Naive thymus-derived CD4-positive, alpha-beta T cell (primary cell): ENCODE measurements at regions not wholly inside any gene's neighbourhood (a gene's known extent, or its start where the extent isn't known, plus 50 kb on each side); places are given as distances from the start of the nearest gene placed in this dataset.

Source experiments
- ATAC-seq: fragments of 150-1000 bp; cut with Tn5 transposase; 2 replicates; pipeline ENCODE4 v1.10.0; 2021; ENCODE audit warnings: mild to moderate bottlenecking, moderate library complexity
- CTCF ChIA-PET: fragments of 350-600 bp; sonication (Branson Sonifier 250); formaldehyde crosslinking; loops from one replicate; lab custom pipeline; 2021; ENCODE audit warnings: antibody characterized with exemption; lab: Charles Lee
- POLR2A ChIA-PET: fragments of 350-600 bp; sonication (Branson Sonifier 250); formaldehyde crosslinking; loops from one replicate; lab custom pipeline; 2021; ENCODE audit warnings: antibody characterized with exemption, inconsistent platforms; lab: Charles Lee
- DNase-seq, 9 donors: peaks; one replicate each; pipeline versions ENCODE4 v3.0.0 to v3.0.0-alpha.2; 2020 to 2022; ENCODE audit warnings: mixed read lengths in 1 of 9
- H3K27ac ChIP-seq: one replicate; pipeline ENCODE4 v1.7.0; 2013; ENCODE audit warnings: mild to moderate bottlenecking, low read depth, low read length, moderate library complexity
- H3K27me3 ChIP-seq, 2 donors: one replicate each; pipeline ENCODE4 v1.7.0; 2013; ENCODE audit warnings: low read length in 2 of 2, mild to moderate bottlenecking in 2 of 2, moderate library complexity in 2 of 2; ENCODE audit not compliant: control insufficient read depth in 2 of 2, insufficient read depth in 2 of 2
- H3K36me3 ChIP-seq, 3 experiments: 1 replicate in 2 of 3; 2 replicates in 1 of 3; pipeline ENCODE4 v1.7.0; 2013; ENCODE audit warnings: low read length in 3 of 3, mild to moderate bottlenecking in 3 of 3, moderate library complexity in 1 of 3; ENCODE audit not compliant: insufficient read depth in 3 of 3, control insufficient read depth in 2 of 3
- H3K4me1 ChIP-seq, 2 donors: one replicate each; pipeline ENCODE4 v1.7.0; 2013; ENCODE audit warnings: low read length in 2 of 2, mild to moderate bottlenecking in 2 of 2, moderate library complexity in 1 of 2; ENCODE audit not compliant: control insufficient read depth in 2 of 2, insufficient read depth in 2 of 2
- H3K4me3 ChIP-seq: 2 replicates; pipeline ENCODE4 v1.7.0; 2013; ENCODE audit warnings: mild to moderate bottlenecking, low read length
- H3K9me3 ChIP-seq, 3 experiments: 1 replicate in 2 of 3; 2 replicates in 1 of 3; pipeline ENCODE4 v1.7.0; 2013; ENCODE audit warnings: low read length in 3 of 3; ENCODE audit not compliant: control insufficient read depth in 2 of 3
- H3K27ac Mint-ChIP-seq, 9 donors: one replicate each; pipeline ENCODE4 v1.8.0; 2020 to 2022; ENCODE audit warnings: mixed read lengths in 9 of 9, mild to moderate bottlenecking in 8 of 9, moderate library complexity in 5 of 9, inconsistent platforms in 2 of 9
- H3K27me3 Mint-ChIP-seq, 5 donors: one replicate each; pipeline ENCODE4 v1.8.0; 2021 to 2022; ENCODE audit warnings: mixed read lengths in 5 of 5, mild to moderate bottlenecking in 1 of 5
- H3K36me3 Mint-ChIP-seq, 5 donors: one replicate each; pipeline ENCODE4 v1.8.0; 2020 to 2022; ENCODE audit warnings: mixed read lengths in 5 of 5, mild to moderate bottlenecking in 3 of 5, inconsistent platforms in 1 of 5
- H3K4me1 Mint-ChIP-seq, 7 donors: one replicate each; pipeline ENCODE4 v1.8.0; 2020 to 2022; ENCODE audit warnings: mixed read lengths in 7 of 7, mild to moderate bottlenecking in 3 of 7, inconsistent platforms in 1 of 7
- H3K4me3 Mint-ChIP-seq, 10 donors: one replicate each; pipeline ENCODE4 v1.8.0; 2020 to 2022; ENCODE audit warnings: mild to moderate bottlenecking in 10 of 10, mixed read lengths in 10 of 10, moderate library complexity in 6 of 10, inconsistent platforms in 2 of 10
- H3K9me3 Mint-ChIP-seq, 11 donors: one replicate each; pipeline ENCODE4 v1.8.0; 2020 to 2022; ENCODE audit warnings: mixed read lengths in 11 of 11, mild to moderate bottlenecking in 4 of 11, inconsistent platforms in 1 of 11, moderate library complexity in 1 of 11
- intact Hi-C, 2 donors: fragments of 100-400 bp; cut with micrococcal nuclease; formaldehyde crosslinking; loops; one replicate each; pipeline ENCODE4 v1.15.1; 2023

DNA sequence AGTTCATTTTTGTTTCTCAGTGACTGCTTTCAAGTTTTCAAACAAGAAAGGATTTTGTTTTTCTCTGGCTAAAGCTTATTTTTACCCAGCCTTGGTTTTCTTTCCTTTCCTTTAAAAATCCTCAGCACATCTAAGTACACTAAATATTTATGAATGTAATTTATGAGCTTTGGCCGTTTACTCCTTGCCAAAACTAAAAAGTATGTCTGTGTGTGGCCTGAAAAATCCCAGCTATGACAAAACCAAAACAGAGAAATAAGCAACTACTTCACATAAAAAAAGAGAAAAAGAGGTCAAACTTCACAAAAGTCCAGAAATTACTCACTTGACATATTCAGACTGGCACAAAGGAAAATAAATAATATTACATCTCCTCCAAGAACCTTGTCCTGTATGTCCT, 365.1 kb upstream of the NFE2L3 start:
- POLR2A ChIA-PET: no interaction called here
- Mint-ChIP-seq H3K4me3 (no peak overlapping the region), H3K27ac (no peak overlapping the region), H3K36me3 (no peaks in the 10 kb centered on the region), H3K27me3 (peaks cover 0 to 8% (median 6%) of the 10 kb centered on the region in 5 donors), H3K9me3 (no peaks in the 10 kb centered on the region), H3K4me1 (no peaks in the 10 kb centered on the region)
- ATAC-seq: no peak
- DNase-seq: no peak
- Histone ChIP-seq H3K36me3 (no peaks in the 10 kb centered on the region), H3K27me3 (no peaks in the 10 kb centered on the region), H3K4me3 (no peak overlapping the region), H3K27ac (no peak overlapping the region), H3K9me3 (no peaks in the 10 kb centered on the region), H3K4me1 (no peaks in the 10 kb centered on the region)
- intact Hi-C loops: no loop called here
- CTCF ChIA-PET: no interaction called here

DNA sequence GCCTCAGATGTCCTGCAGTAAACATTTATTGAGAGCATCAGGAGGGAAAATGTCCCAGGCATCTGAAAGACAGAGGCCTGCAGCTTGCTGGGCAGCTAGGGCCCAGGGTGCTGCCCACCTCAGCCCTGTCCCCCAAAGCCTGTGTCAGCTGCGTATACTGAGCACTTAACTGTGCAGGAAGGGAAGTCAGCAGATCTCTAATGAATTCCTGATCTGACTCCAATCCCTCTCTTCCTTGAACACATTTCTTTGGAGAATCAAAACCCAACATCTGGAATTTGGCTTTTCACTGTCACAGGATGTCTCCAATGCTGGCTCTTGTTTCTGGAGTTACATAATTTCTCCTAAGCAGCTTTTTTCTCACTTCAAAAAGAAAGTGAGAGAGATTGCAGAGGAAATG, 364.7 kb upstream of the NFE2L3 start:
- ChIA-PET CTCF (no interaction called here), POLR2A (no interaction called here)
- Mint-ChIP-seq H3K4me3 (no peak overlapping the region), H3K9me3 (no peaks in the 10 kb centered on the region), H3K4me1 (no peaks in the 10 kb centered on the region), H3K36me3 (no peaks in the 10 kb centered on the region), H3K27ac (no peak overlapping the region), H3K27me3 (peaks cover 3 to 11% (median 6%) of the 10 kb centered on the region in 5 donors)
- H3K4me3 ChIP-seq: no peak overlapping the region
- no peaks in the 10 kb centered on the region for H3K27me3 ChIP-seq
- no peaks in the 10 kb centered on the region for H3K9me3 ChIP-seq
- intact Hi-C loops: no loop called here
- no peak for DNase-seq
- no peaks in the 10 kb centered on the region for H3K4me1 ChIP-seq
- H3K27ac ChIP-seq: no peak overlapping the region
- no peaks in the 10 kb centered on the region for H3K36me3 ChIP-seq
- ATAC-seq: no peak

DNA sequence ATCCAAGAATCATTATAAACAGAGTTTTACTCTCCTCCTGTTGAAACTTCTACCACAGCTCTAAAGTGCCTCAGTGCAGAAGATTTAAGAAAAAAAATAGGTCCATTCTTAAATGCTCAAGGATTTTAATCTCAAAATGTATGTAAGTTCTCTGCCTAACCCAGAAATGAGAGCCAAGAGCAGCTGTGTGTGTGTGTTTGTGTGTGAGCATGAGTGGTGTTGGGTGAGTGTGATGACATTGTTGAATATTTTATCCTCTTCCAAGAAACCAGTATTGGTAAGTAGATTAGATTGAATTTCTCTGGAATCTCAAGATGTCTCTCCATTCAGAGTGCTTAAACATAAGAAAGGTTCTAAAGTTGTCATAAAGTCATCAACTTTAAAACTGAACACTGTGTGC, 363.6 kb upstream of the NFE2L3 start:
- no peak overlapping the region for H3K4me3 ChIP-seq
- DNase-seq: no peak
- H3K4me1 Mint-ChIP-seq: no peaks in the 10 kb centered on the region
- H3K4me3 Mint-ChIP-seq: no peak overlapping the region
- H3K27ac ChIP-seq: no peak overlapping the region
- H3K9me3 Mint-ChIP-seq: no peaks in the 10 kb centered on the region
- H3K4me1 ChIP-seq: no peaks in the 10 kb centered on the region
- no peaks in the 10 kb centered on the region for H3K9me3 ChIP-seq
- intact Hi-C loops: no loop called here
- no peaks in the 10 kb centered on the region for H3K27me3 ChIP-seq
- peaks cover 5 to 16% (median 10%) of the 10 kb centered on the region in 5 donors for H3K27me3 Mint-ChIP-seq
- no peak overlapping the region for H3K27ac Mint-ChIP-seq
- no peaks in the 10 kb centered on the region for H3K36me3 ChIP-seq
- CTCF ChIA-PET: no interaction called here
- H3K36me3 Mint-ChIP-seq: peaks cover 0 to 4% (median 0%) of the 10 kb centered on the region in 5 donors
- POLR2A ChIA-PET: no interaction called here
- ATAC-seq: no peak

DNA sequence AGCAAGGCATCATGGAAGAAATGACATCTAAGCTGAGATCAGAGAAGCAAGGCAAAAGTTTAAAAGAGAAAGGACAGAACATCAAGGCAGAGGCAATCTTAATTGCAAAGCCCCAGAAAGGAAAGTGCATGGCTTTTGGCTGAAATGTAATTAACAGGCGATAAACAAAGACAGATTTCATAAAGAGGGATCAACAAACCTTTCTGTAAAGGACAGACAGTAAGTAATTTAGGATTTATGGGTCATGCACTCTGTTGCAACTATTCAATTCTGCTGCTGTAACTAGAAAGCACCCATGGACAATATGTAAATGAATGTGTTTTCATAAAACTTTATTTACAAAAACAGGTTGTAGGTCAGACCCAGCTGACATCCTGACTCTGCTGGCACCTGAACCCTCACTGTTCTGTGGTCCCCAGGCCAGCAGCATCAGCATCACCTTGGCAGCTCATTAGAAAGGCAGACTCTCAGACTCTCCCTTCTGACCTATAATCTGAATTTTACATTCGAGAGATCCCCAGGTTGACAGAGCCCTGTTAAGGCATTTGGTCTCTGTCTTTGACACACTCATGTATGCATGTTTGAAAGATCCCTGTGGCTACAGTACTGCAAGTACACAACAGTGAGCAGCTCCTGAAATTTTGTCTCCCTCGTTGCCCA, 362.9 kb upstream of the NFE2L3 start:
- Histone ChIP-seq H3K4me3 (no peak overlapping the region), H3K9me3 (no peaks in the 10 kb centered on the region), H3K27ac (no peak overlapping the region), H3K4me1 (no peaks in the 10 kb centered on the region), H3K27me3 (no peaks in the 10 kb centered on the region), H3K36me3 (no peaks in the 10 kb centered on the region)
- no peak overlapping the region for H3K4me3 Mint-ChIP-seq
- H3K4me1 Mint-ChIP-seq: no peaks in the 10 kb centered on the region
- ChIA-PET CTCF (no interaction called here), POLR2A (no interaction called here)
- no peak for DNase-seq
- peaks cover 0 to 4% (median 0%) of the 10 kb centered on the region in 5 donors for H3K36me3 Mint-ChIP-seq
- peaks cover 8 to 17% (median 10%) of the 10 kb centered on the region in 5 donors for H3K27me3 Mint-ChIP-seq
- H3K9me3 Mint-ChIP-seq: no peaks in the 10 kb centered on the region
- no peak for ATAC-seq
- H3K27ac Mint-ChIP-seq: no peak overlapping the region
- intact Hi-C loops: no loop called here

DNA sequence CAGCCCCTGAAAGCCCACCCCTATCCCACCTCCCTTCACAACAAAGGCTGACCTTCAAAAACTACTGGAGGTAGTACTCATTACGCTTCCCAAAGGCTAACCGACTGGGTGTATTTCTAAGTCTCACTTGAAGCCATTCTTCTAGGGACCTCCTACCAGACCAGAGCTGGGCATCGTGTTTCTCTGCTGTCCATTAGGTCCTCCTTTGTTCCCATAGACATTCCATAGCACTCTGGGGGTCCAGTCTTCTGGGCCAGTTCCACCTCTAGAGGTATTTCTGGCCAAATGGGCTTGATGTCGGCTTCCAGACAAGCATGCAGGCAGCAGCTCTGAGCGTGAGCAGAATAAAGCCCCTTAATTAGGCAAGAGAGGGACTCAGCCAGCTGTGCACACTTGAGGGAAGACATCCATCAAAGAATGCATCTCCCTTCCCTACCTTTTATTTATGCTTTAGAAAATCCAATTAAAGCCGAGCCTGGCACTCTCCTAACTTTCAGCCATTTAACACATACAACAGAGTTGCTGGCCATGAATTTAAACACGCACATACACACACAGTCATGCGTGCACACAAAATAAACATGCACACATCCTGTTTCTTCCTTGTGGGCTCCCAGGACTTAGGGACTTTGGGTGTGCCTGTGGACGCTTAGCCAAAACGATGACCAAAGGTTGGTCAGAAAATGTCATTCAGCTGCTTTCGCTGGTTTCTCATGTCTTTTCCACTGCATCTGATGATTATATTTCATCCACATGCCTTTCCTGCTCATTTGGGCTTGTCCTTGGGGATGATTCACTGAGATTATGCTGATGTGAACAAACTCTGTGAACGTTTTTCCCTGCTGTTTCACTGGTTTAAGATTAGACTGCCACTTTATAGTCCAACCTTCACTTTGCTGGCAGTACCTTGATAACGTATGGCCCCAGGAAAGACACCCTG, 362.0 kb upstream of the NFE2L3 start:
- no peaks in the 10 kb centered on the region for H3K9me3 Mint-ChIP-seq
- POLR2A ChIA-PET: interaction anchor here (0.6 kb wide), 1 partner anchor 18 kb away, joined by 3 read pairs; no protein-coding TSS in a partner anchor
- no peak overlapping the region for H3K4me3 Mint-ChIP-seq

DNA sequence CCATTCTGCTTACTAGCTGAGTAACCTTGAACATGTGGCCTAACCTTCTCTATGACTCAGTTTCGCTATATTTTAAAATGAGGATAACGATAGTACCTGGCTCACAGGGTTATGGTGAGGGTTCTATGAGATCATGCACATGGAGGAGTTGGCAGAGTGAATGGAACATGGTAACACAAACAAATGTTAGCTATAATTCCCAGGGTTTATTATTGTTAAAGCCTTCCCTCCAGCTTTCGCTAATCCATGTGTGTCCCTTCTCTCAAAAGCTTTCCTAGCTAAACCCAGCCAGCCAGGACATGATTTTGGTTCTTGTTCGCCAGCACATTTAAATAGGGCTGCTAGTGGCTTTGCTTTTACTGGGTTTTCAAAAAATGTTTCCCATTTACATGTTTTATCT, 361.0 kb upstream of the NFE2L3 start:
- Histone ChIP-seq H3K9me3 (no peaks in the 10 kb centered on the region), H3K36me3 (no peaks in the 10 kb centered on the region), H3K4me3 (no peak overlapping the region), H3K4me1 (no peaks in the 10 kb centered on the region), H3K27ac (no peak overlapping the region), H3K27me3 (peaks cover 0 to 6% of the 10 kb centered on the region in 2 donors)
- intact Hi-C loops: no loop called here
- ChIA-PET POLR2A (interaction anchor here (0.6 kb wide), 1 partner anchor 17 kb away, joined by 3 read pairs; no protein-coding TSS in a partner anchor), CTCF (no interaction called here)
- DNase-seq (no peak), ATAC-seq (no peak)
- Mint-ChIP-seq H3K27ac (no peak overlapping the region), H3K36me3 (peaks cover 0 to 4% (median 0%) of the 10 kb centered on the region in 5 donors), H3K4me3 (no peak overlapping the region), H3K4me1 (no peaks in the 10 kb centered on the region), H3K27me3 (peaks cover 8 to 18% (median 8%) of the 10 kb centered on the region in 5 donors), H3K9me3 (no peaks in the 10 kb centered on the region)

More for the DNA sequence above, 362.0 kb upstream of the NFE2L3 start:
- no peak overlapping the region for H3K27ac Mint-ChIP-seq
- peaks cover 0 to 4% (median 0%) of the 10 kb centered on the region in 5 donors for H3K36me3 Mint-ChIP-seq
- Histone ChIP-seq H3K36me3 (no peaks in the 10 kb centered on the region), H3K4me1 (no peaks in the 10 kb centered on the region), H3K4me3 (no peak overlapping the region), H3K27me3 (peaks cover 0 to 5% of the 10 kb centered on the region in 2 donors), H3K9me3 (no peaks in the 10 kb centered on the region), H3K27ac (no peak overlapping the region)
- H3K4me1 Mint-ChIP-seq: no peaks in the 10 kb centered on the region
- DNase-seq (no peak), ATAC-seq (no peak)
- CTCF ChIA-PET: no interaction called here
- intact Hi-C loops: no loop called here
- peaks cover 8 to 25% (median 14%) of the 10 kb centered on the region in 5 donors for H3K27me3 Mint-ChIP-seq
